Cardiac fibroblast (primary cell): ENCODE measurements at regions not wholly inside any gene's neighbourhood (a gene's known extent, or its start where the extent isn't known, plus 50 kb on each side); places are given as distances from the start of the nearest gene placed in this dataset.
A peak's percentile ranks its signal among the peaks of the same experiment; 100 is the strongest.

Source experiments
- DNase-seq, 2 donors: peaks; one replicate each; pipeline versions ENCODE4 v3.0.0 to v3.0.0-alpha.2; 2010; ENCODE audit warnings: low read depth in 2 of 2
- H3K4me3 ChIP-seq, 2 donors: replicated peaks in 1 of 2; 1 replicate in 1 of 2; 2 replicates in 1 of 2; pipeline ENCODE4 v1.5.1; 2011; ENCODE audit warnings: low read depth in 2 of 2, low read length in 2 of 2, mild to moderate bottlenecking in 2 of 2, moderate library complexity in 1 of 2
- TF ChIP-seq, protein P1 (sequence below): IDR thresholded peaks from one replicate; pipeline ENCODE4 v1.5.1; 2011; ENCODE audit warnings: low read depth, mild to moderate bottlenecking, low read length, inconsistent platforms

- DNase-seq, result no peak
- TF ChIP-seq, protein P1, sequence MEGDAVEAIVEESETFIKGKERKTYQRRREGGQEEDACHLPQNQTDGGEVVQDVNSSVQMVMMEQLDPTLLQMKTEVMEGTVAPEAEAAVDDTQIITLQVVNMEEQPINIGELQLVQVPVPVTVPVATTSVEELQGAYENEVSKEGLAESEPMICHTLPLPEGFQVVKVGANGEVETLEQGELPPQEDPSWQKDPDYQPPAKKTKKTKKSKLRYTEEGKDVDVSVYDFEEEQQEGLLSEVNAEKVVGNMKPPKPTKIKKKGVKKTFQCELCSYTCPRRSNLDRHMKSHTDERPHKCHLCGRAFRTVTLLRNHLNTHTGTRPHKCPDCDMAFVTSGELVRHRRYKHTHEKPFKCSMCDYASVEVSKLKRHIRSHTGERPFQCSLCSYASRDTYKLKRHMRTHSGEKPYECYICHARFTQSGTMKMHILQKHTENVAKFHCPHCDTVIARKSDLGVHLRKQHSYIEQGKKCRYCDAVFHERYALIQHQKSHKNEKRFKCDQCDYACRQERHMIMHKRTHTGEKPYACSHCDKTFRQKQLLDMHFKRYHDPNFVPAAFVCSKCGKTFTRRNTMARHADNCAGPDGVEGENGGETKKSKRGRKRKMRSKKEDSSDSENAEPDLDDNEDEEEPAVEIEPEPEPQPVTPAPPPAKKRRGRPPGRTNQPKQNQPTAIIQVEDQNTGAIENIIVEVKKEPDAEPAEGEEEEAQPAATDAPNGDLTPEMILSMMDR, result no peak
- H3K4me3 ChIP-seq, result no peak overlapping the region
These were observed 183.0 kb downstream of the ETS2 start for GRCh38 chr21:38988509-38989378.

DNA sequence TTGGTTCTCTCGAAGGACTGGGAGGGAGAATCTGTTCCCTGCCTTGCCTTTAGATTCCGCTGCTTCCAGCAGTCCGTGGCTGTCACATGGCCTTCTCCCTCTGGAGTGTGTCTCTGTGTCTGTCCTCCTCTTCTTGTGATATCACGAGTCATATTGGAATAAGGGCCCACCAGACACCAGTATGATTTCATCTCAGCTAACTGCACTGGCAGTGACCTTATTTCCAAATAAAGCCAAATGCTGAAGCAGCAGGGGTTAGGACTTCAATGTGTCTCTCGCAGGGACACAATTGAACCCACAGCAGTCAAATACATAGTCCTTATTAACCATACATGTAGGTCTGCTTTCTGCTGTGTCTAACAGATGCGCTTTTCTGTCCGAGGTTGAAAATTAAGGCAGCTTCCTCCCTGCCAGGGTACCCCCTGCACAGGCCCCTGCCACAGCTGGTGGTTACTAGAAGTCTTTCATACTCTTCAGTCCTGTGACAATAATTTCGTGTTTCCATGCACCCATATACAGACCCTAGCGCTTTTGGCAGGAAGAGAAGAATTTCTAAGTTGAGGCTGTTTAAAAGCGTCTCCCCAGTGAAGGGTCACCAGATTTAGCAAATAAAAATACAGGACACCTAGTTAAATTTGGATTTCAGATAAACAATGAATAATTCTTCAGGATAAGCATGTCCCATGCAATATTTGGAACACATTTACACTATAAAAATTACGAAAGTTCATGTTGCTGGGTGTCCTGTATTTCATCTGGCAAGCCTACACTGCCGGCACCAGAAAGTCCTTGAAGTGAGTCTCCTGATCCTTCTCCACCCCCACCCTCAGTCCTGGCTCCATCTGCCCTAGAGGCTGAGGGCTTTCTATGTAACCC is 182.1 kb downstream of the ETS2 start:
- H3K4me3 ChIP-seq, result no peak overlapping the region
- TF ChIP-seq, protein P1, result no peak
- no peak for DNase-seq

DNA sequence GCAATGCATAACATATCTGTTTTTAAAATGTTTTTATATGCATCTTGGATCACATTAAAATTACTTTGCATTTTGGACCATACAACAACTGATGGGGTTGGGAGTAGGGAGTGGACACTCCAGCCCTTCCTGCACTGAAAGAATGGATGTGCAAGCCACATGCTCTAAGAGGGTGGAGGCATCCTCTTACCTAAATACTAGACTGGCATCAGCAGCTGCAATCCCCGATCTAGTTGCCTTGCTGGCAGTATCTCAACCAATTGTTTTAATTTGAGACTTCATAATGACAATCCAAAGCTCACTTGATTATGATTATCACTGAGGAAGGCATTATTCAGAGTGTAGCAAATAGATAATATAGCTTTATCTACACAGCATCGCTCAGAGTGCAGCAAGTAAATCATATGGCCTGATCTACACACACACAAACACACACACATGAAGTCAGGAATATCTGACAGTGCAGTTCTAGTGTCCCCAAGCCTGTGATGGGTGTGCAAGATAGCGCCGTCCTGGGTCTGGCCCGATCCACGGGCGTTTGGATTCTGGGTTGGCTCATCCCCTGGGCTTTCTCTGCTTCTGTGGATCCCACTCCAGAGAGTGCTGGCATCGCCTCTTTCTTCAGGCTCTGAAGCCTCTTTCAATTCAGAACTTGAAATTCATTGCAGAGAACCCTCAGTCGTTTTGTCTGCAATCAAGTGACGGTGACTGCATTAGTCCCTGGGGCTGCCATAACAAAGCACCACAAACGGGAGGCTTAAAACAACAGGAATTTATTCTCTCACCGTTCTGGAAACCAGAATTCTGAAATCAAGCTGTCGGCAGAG is 181.3 kb downstream of the ETS2 start:
- no peak overlapping the region for H3K4me3 ChIP-seq
- TF ChIP-seq, protein P1, result no peak
- DNase-seq, result no peak

GRCh38 chr21:38986406-38986805 is 180.7 kb downstream of the ETS2 start:
- TF ChIP-seq, protein P1, result no peak
- H3K4me3 ChIP-seq, result no peak overlapping the region
- DNase-seq, result no peak

- TF ChIP-seq, protein P1, result no peak
- peak; percentile 93 to 99 for DNase-seq
- no peak overlapping the region for H3K4me3 ChIP-seq
These were observed 180.0 kb downstream of the ETS2 start for GRCh38 chr21:38985568-38986378.
